Nucleus accumbens (tissue), 56 donors: ENCODE measurements at regions not wholly inside any gene's neighbourhood (a gene's known extent, or its start where the extent isn't known, plus 50 kb on each side); places are given as distances from the start of the nearest gene placed in this dataset.
"Not testable (repeated sequence)": the region's sequence is repeated elsewhere in the genome, so short reads cannot be mapped to it uniquely, and the experiment has no call there.

Experiments used
- DNase-seq, 56 donors: peaks; one replicate each; lab custom pipeline; 2025; lab: John Stamatoyannopoulos, UW

- no peak for DNase-seq
Observed at GRCh38 chr18:64777556-64777955, 628.7 kb upstream of the LINC00305 start.

- DNase-seq: no peak
Observed at GRCh38 chr18:64765908-64766307, 617.0 kb upstream of the LINC00305 start.

GRCh38 chr18:64752707-64753106 lies 603.8 kb upstream of the LINC00305 start:
- no peak for DNase-seq

- DNase-seq: no peak
Observed at GRCh38 chr18:64749884-64750283, 601.0 kb upstream of the LINC00305 start.

- no peak for DNase-seq
Observed at GRCh38 chr18:64747803-64748202, 598.9 kb upstream of the LINC00305 start.

GRCh38 chr18:64742898-64743297 lies 594.0 kb upstream of the LINC00305 start:
- no peak for DNase-seq

- no peak for DNase-seq
Observed at GRCh38 chr18:64734063-64734462, 585.2 kb upstream of the LINC00305 start.

GRCh38 chr18:64725657-64726056 lies 576.8 kb upstream of the LINC00305 start:
- not testable (repeated sequence) for DNase-seq

GRCh38 chr18:64720781-64721464 lies 572.0 kb upstream of the LINC00305 start:
- no peak for DNase-seq

- no peak for DNase-seq
Observed at GRCh38 chr18:64718808-64719207, 569.9 kb upstream of the LINC00305 start.

- no peak for DNase-seq
Observed at GRCh38 chr18:64717026-64717425, 568.1 kb upstream of the LINC00305 start.

- no peak for DNase-seq
Observed at GRCh38 chr18:64714086-64714485, 565.2 kb upstream of the LINC00305 start.

GRCh38 chr18:64713284-64713683 lies 564.4 kb upstream of the LINC00305 start:
- peak in 1 of 56 donors; percentile 3 for DNase-seq

- DNase-seq: no peak
Observed at GRCh38 chr18:64712035-64712434, 563.1 kb upstream of the LINC00305 start.

GRCh38 chr18:64710105-64710861 lies 561.4 kb upstream of the LINC00305 start:
- DNase-seq: no peak

GRCh38 chr18:64707052-64707451 lies 558.2 kb upstream of the LINC00305 start:
- DNase-seq: no peak

- no peak for DNase-seq
Observed at GRCh38 chr18:64699081-64699480, 550.2 kb upstream of the LINC00305 start.

- DNase-seq: no peak
Observed at GRCh38 chr18:64695851-64696553, 547.1 kb upstream of the LINC00305 start.

GRCh38 chr18:64693766-64694165 lies 544.9 kb upstream of the LINC00305 start:
- DNase-seq: no peak

- no peak for DNase-seq
Observed at GRCh38 chr18:64692826-64693225, 543.9 kb upstream of the LINC00305 start.

- DNase-seq: no peak
Observed at GRCh38 chr18:64679121-64679520, 530.2 kb upstream of the LINC00305 start.
